Neutrophil (primary cell): ENCODE measurements at regions not wholly inside any gene's neighbourhood (a gene's known extent, or its start where the extent isn't known, plus 50 kb on each side); places are given as distances from the start of the nearest gene placed in this dataset.

Source experiments
- H3K27ac ChIP-seq: fragments of 200-600 bp; sonication (generic); 2 replicates; pipeline ENCODE4 v1.5.1; 2016; ENCODE audit warnings: mild to moderate bottlenecking, moderate library complexity
- H3K27me3 ChIP-seq: fragments of 200-600 bp; sonication (generic); 2 replicates; pipeline ENCODE4 v1.6.0; 2016; ENCODE audit warnings: mild to moderate bottlenecking
- H3K36me3 ChIP-seq: fragments of 200-600 bp; sonication (generic); 2 replicates; pipeline ENCODE4 v1.5.1; 2017
- H3K4me1 ChIP-seq, 2 experiments: fragments of 200-600 bp in 1 of 2; sonication (generic) in 1 of 2; 1 replicate in 1 of 2; 2 replicates in 1 of 2; pipeline versions ENCODE4 v1.5.1 to v1.6.1; 2013 to 2016; ENCODE audit warnings: low read depth in 1 of 2, low read length in 1 of 2, mild to moderate bottlenecking in 1 of 2, moderate library complexity in 1 of 2; ENCODE audit not compliant: control insufficient read depth in 1 of 2, insufficient read depth in 1 of 2
- H3K4me3 ChIP-seq, 2 experiments: fragments of 200-600 bp in 1 of 2; sonication (generic) in 1 of 2; 1 replicate in 1 of 2; 2 replicates in 1 of 2; pipeline ENCODE4 v1.5.1; 2013 to 2016; ENCODE audit warnings: low read depth in 1 of 2, low read length in 1 of 2, mild to moderate bottlenecking in 1 of 2, moderate library complexity in 1 of 2
- H3K9me3 ChIP-seq: fragments of 200-600 bp; sonication (generic); 2 replicates; pipeline ENCODE4 v1.5.1; 2016
- CTCF ChIP-seq: fragments of 200-600 bp; sonication (generic); IDR thresholded peaks from 2 replicates; pipeline ENCODE4 v1.5.1; 2016; ENCODE audit warnings: antibody characterized with exemption

GRCh38 chr4:160375772-160376452 is 1273.0 kb downstream of the RAPGEF2 start:
- Histone ChIP-seq H3K9me3 (no peaks in the 10 kb centered on the region), H3K27ac (no peak overlapping the region), H3K4me1 (no peaks in the 10 kb centered on the region), H3K27me3 (no peaks in the 10 kb centered on the region), H3K4me3 (no peak overlapping the region), H3K36me3 (no peaks in the 10 kb centered on the region)
- TF ChIP-seq CTCF, result no peak

GRCh38 chr4:160386846-160387245 is 1284.0 kb downstream of the RAPGEF2 start:
- TF ChIP-seq CTCF, result no peak
- Histone ChIP-seq H3K9me3 (no peaks in the 10 kb centered on the region), H3K4me3 (no peak overlapping the region), H3K4me1 (no peaks in the 10 kb centered on the region), H3K27ac (no peak overlapping the region), H3K27me3 (no peaks in the 10 kb centered on the region), H3K36me3 (no peaks in the 10 kb centered on the region)

- Histone ChIP-seq H3K9me3 (no peaks in the 10 kb centered on the region), H3K4me3 (no peak overlapping the region), H3K27me3 (no peaks in the 10 kb centered on the region), H3K36me3 (no peaks in the 10 kb centered on the region), H3K4me1 (no peaks in the 10 kb centered on the region), H3K27ac (no peak overlapping the region)
- no peak for TF ChIP-seq CTCF
Observed at GRCh38 chr4:160399826-160400225, 1296.9 kb downstream of the RAPGEF2 start.

- no peak for TF ChIP-seq CTCF
- H3K4me3 ChIP-seq, result no peak overlapping the region
- H3K27me3 ChIP-seq, result no peaks in the 10 kb centered on the region
- no peaks in the 10 kb centered on the region for H3K9me3 ChIP-seq
- H3K4me1 ChIP-seq, result no peaks in the 10 kb centered on the region
- H3K27ac ChIP-seq, result no peak overlapping the region
- H3K36me3 ChIP-seq, result no peaks in the 10 kb centered on the region
Observed at GRCh38 chr4:160403081-160403480, 1300.2 kb downstream of the RAPGEF2 start.

GRCh38 chr4:160406263-160406825 is 1303.5 kb downstream of the RAPGEF2 start:
- Histone ChIP-seq H3K27ac (no peak overlapping the region), H3K36me3 (no peaks in the 10 kb centered on the region), H3K9me3 (no peaks in the 10 kb centered on the region), H3K27me3 (no peaks in the 10 kb centered on the region), H3K4me3 (no peak overlapping the region), H3K4me1 (no peaks in the 10 kb centered on the region)
- no peak for TF ChIP-seq CTCF
